ENCODE measurements at regions not wholly inside any gene's neighbourhood (a gene's known extent, or its start where the extent isn't known, plus 50 kb on each side); places are given as distances from the start of the nearest gene placed in this dataset.

DNA sequence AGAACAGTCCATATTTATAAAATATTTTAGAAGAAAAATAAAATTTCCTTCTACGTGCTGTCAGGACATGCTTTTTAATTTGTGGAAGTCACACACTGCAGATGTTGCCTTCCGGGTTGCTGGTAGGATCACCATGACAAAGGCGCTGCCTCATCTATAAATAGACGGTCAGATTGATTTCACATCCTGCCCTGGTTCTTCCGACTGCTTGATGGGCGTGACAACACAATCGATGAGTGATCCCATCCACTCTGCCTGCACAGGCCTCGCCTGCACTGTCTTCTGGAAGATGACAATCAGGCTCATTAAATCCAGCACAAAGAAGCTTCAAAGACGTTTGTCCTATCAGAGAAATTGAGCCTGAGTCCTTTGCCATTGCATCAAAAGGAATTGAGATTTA lies 318.9 kb upstream of the TRIB2 start:
- Histone ChIP-seq H3K27ac (no peak overlapping the region), H3K4me1 (no peaks in the 10 kb centered on the region), H3K27me3 (no peaks in the 10 kb centered on the region), H3K36me3 (no peaks in the 10 kb centered on the region), H3K4me3 (no peak overlapping the region), H3K9me3 (no peaks in the 10 kb centered on the region)
- 50 to 64% methylated on average over 9 of the region's 9 CpGs for WGBS, 2 donors
- no peak for DNase-seq (ENCODE audit: low spot score in 2 of 2)
- no peak for TF ChIP-seq EP300 (IDR thresholded peaks at IDR 0.05)
- TF ChIP-seq, protein P1, sequence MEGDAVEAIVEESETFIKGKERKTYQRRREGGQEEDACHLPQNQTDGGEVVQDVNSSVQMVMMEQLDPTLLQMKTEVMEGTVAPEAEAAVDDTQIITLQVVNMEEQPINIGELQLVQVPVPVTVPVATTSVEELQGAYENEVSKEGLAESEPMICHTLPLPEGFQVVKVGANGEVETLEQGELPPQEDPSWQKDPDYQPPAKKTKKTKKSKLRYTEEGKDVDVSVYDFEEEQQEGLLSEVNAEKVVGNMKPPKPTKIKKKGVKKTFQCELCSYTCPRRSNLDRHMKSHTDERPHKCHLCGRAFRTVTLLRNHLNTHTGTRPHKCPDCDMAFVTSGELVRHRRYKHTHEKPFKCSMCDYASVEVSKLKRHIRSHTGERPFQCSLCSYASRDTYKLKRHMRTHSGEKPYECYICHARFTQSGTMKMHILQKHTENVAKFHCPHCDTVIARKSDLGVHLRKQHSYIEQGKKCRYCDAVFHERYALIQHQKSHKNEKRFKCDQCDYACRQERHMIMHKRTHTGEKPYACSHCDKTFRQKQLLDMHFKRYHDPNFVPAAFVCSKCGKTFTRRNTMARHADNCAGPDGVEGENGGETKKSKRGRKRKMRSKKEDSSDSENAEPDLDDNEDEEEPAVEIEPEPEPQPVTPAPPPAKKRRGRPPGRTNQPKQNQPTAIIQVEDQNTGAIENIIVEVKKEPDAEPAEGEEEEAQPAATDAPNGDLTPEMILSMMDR (IDR thresholded peaks at IDR 0.05): no peak

DNA sequence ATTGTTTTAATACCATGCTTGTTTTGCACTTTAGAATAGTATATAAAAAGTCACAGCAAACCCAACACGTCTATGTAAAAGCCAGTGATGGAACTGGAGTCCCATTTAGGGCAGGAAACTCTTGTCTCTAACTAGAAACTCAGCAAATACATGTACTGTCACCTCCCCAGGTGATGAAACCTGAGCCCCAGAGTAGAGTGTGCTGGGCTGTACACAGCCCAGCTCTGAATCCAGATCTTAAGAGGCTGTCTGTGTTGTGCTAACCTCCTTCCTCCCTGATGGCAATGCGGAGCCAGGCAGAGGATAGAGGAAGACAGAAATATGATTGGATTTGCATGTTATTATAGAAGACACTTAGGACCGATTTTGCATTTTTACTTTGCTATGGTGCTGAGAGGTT lies 317.5 kb upstream of the TRIB2 start:
- no peak for DNase-seq (ENCODE audit: low spot score in 2 of 2)
- Histone ChIP-seq H3K27ac (no peak overlapping the region), H3K27me3 (no peaks in the 10 kb centered on the region), H3K4me1 (no peaks in the 10 kb centered on the region), H3K4me3 (no peak overlapping the region), H3K9me3 (peaks cover 0 to 3% (median 0%) of the 10 kb centered on the region in 4 donors), H3K36me3 (no peaks in the 10 kb centered on the region)
- no peak for TF ChIP-seq POLR2A (IDR thresholded peaks at IDR 0.05)
- TF ChIP-seq, protein P1 (IDR thresholded peaks at IDR 0.05): no peak
- TF ChIP-seq EP300 (IDR thresholded peaks at IDR 0.05): no peak
- 89 to 94% methylated on average over 3 of the region's 3 CpGs for WGBS, 2 donors

DNA sequence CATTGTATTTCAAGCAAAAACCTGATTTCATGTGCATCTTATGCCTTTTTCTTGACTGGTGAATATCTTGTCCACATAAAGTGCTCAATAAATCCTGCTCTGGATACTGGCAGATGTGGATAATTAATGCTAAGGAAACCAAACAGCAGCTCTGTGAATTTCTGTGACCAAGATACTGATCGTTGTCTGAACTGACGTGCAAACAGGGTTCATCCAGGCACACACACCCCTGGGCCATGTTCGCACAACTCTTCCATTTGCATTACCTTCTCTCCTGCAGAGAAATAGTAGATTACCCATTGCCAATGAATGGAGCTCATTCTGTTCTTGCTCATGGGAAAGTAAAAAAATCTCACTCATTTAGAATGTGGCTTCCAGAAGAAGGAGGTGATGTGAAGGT lies 316.2 kb upstream of the TRIB2 start:
- 82 to 98% methylated on average over 3 of the region's 3 CpGs for WGBS, 2 donors
- no peak for TF ChIP-seq POLR2A (IDR thresholded peaks at IDR 0.05)
- TF ChIP-seq, protein P1 (IDR thresholded peaks at IDR 0.05): no peak
- TF ChIP-seq EP300 (IDR thresholded peaks at IDR 0.05): no peak
- Histone ChIP-seq H3K4me1 (no peaks in the 10 kb centered on the region), H3K4me3 (no peak overlapping the region), H3K27me3 (no peaks in the 10 kb centered on the region), H3K9me3 (peaks cover 0 to 3% (median 0%) of the 10 kb centered on the region in 4 donors), H3K36me3 (no peaks in the 10 kb centered on the region), H3K27ac (no peak overlapping the region)
- no peak for DNase-seq (ENCODE audit: low spot score in 2 of 2)

DNA sequence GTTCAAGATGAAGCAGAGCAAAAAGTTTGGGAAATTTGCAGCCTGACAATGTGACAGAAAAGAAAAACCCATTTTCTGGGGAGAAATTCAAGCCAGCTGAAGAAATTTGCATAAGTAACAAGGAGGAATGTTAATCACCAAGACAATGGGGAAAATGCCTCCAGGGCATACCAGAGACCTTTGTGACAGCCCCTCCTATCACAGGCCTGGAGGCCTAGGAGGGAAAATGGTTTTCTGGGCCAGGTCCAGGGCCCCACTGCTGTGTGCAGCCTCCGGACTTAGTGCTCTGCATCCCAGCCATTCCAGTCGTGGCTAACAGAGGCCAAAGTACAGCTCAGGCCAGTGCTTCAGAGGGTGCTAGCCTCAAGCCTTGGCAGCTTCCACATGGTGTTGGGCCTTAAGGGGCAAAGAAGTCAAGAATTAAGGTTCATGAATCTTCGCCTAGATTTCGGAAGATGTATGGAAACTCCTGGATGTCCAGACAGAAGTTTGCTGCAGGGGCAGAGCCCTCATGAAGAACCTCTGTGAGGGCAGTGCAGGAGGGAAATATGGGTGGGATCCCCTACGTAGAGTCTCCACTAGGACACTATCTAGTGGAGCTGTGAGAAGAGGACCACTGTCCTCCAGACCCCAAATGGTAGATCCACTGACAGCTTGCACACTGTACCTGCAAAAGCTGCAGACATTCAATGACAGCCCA lies 314.1 kb upstream of the TRIB2 start:
- 93 to 100% methylated on average over 3 to 5 of the region's 5 CpGs for WGBS, 2 donors

DNA sequence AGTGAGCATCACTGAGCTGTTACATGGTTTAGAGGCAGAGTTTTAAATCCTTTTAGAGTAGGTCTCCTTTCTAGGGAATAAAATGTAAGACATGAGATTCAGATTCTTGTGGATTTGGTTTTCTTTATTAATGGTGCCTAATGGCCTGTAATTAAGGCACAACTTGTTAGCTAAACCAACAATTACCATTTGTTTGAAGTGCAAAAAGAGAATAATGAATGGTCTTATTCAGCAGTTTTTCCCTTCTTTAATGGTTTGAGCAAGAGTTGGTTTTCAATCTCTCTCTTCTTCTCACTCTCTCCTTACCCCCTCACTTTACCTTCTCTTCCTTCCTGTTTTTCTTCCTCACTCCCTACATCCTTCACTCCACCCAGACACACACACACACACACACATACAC lies 312.2 kb upstream of the TRIB2 start:
- Histone ChIP-seq H3K27ac (no peak overlapping the region), H3K27me3 (no peaks in the 10 kb centered on the region), H3K4me3 (no peak overlapping the region), H3K36me3 (no peaks in the 10 kb centered on the region), H3K4me1 (no peaks in the 10 kb centered on the region), H3K9me3 (peaks cover 0 to 3% (median 0%) of the 10 kb centered on the region in 4 donors)
- TF ChIP-seq EP300 (IDR thresholded peaks at IDR 0.05) (no peak), POLR2A (IDR thresholded peaks at IDR 0.05) (no peak)
- TF ChIP-seq, protein P1 (IDR thresholded peaks at IDR 0.05): no peak
- no peak for DNase-seq (ENCODE audit: low spot score in 2 of 2)

More for the DNA sequence above, 314.1 kb upstream of the TRIB2 start:
- Histone ChIP-seq H3K27ac (no peak overlapping the region), H3K36me3 (no peaks in the 10 kb centered on the region), H3K4me1 (no peaks in the 10 kb centered on the region), H3K27me3 (no peaks in the 10 kb centered on the region), H3K4me3 (no peak overlapping the region), H3K9me3 (peaks cover 0 to 3% (median 0%) of the 10 kb centered on the region in 4 donors)
- DNase-seq (ENCODE audit: low spot score in 2 of 2): no peak
- TF ChIP-seq, protein P1 (IDR thresholded peaks at IDR 0.05): no peak
- TF ChIP-seq EP300 (IDR thresholded peaks at IDR 0.05) (no peak), POLR2A (IDR thresholded peaks at IDR 0.05) (no peak)

Data from tibial nerve (tissue), 4 donors.